GM12878 (cell line): ENCODE measurements at regions not wholly inside any gene's neighbourhood (a gene's known extent, or its start where the extent isn't known, plus 50 kb on each side); places are given as distances from the start of the nearest gene placed in this dataset.

Experiments
- ATAC-seq: fragments of 200-7000 bp; cut with Tn5 transposase; 3 replicates; pipeline ENCODE4 v1.9.1; 2020; ENCODE audit warnings: mild to moderate bottlenecking, moderate library complexity
- BruUV-seq: library from RNA; stranded (reverse); fragments of 400-500 nt; replicated peaks from 2 replicates; lab custom pipeline; 2021; lab: Mats Ljungman, UMichigan
- CTCF ChIA-PET: fragments of 300-600 bp; sonication (Branson Sonifier 250); formaldehyde crosslinking; extraction: SDS; loops from one replicate; lab custom pipeline; 2021; ENCODE audit warnings: inconsistent platforms; lab: Yijun Ruan, JAX
- POLR2A ChIA-PET: fragments of 350-600 bp; formaldehyde crosslinking; extraction: SDS; loops from one replicate; lab custom pipeline; 2021; ENCODE audit warnings: inconsistent platforms; lab: Charles Lee
- RAD21 ChIA-PET: fragments of 300-600 bp; sonication (Branson Sonifier 250); formaldehyde crosslinking; loops from one replicate; lab custom pipeline; 2023; ENCODE audit warnings: antibody characterized with exemption; ENCODE audit not compliant: unreplicated experiment; lab: Charles Lee
- SMC1A ChIA-PET: fragments of 300-600 bp; sonication (Branson Sonifier 250); formaldehyde crosslinking; loops from one replicate; lab custom pipeline; 2023; ENCODE audit not compliant: unreplicated experiment, uncharacterized antibody; lab: Charles Lee
- DNase-seq: peaks from one replicate; pipeline ENCODE4 v3.0.0-alpha.2; 2011; ENCODE audit warnings: low read depth, low spot score
- FAIRE-seq: peaks from 3 replicates; lab custom pipeline; 2011; peaks lifted over from hg19 to GRCh38; lab: Jason Lieb, UNC
- H2AFZ ChIP-seq: 2 replicates; pipeline ENCODE4 v1.6.0; 2011; ENCODE audit warnings: low read depth, low read length, control low read depth; ENCODE audit not compliant: control insufficient read depth
- H3K27ac ChIP-seq: 2 replicates; pipeline ENCODE4 v1.5.1; 2011; ENCODE audit warnings: control low read depth; ENCODE audit not compliant: control insufficient read depth, insufficient read depth
- H3K27me3 ChIP-seq, 2 experiments: replicated peaks in 1 of 2; 2 replicates each; pipeline versions ENCODE4 v1.6.0 to v1.6.1; 2011; ENCODE audit warnings: low read length in 1 of 2; ENCODE audit not compliant: control insufficient read depth in 2 of 2, insufficient read depth in 2 of 2
- H3K36me3 ChIP-seq, 2 experiments: 2 replicates each; pipeline ENCODE4 v1.5.1; 2011; ENCODE audit warnings: low read length in 1 of 2; ENCODE audit not compliant: control insufficient read depth in 2 of 2, insufficient read depth in 2 of 2
- H3K4me1 ChIP-seq: 2 replicates; pipeline ENCODE4 v1.6.1; 2011; ENCODE audit warnings: mild to moderate bottlenecking, low read length, moderate library complexity, mixed read lengths; ENCODE audit not compliant: control insufficient read depth, insufficient read depth
- H3K4me2 ChIP-seq: 2 replicates; pipeline ENCODE4 v1.6.0; 2011; ENCODE audit warnings: control low read depth; ENCODE audit not compliant: control insufficient read depth, insufficient read depth
- H3K4me3 ChIP-seq: fragments of 200-600 bp; sonication (generic); 2 replicates; pipeline ENCODE4 v1.5.1; 2016
- H3K79me2 ChIP-seq: 2 replicates; pipeline ENCODE4 v1.6.0; 2011; ENCODE audit warnings: low read length; ENCODE audit not compliant: control insufficient read depth, insufficient read depth
- H3K9ac ChIP-seq: 2 replicates; pipeline ENCODE4 v1.8.0; 2011; ENCODE audit warnings: low read length, control low read depth, mixed read lengths; ENCODE audit not compliant: control insufficient read depth, insufficient read depth
- H3K9me3 ChIP-seq: replicated peaks from 3 replicates; pipeline ENCODE4 v1.5.1; 2011; ENCODE audit warnings: mild to moderate bottlenecking, low read length; ENCODE audit not compliant: control insufficient read depth, insufficient read depth
- H4K20me1 ChIP-seq: 2 replicates; pipeline ENCODE4 v1.6.0; 2011; ENCODE audit not compliant: control insufficient read depth, insufficient read depth
- BCLAF1 ChIP-seq: fragments of 450-650 bp; IDR thresholded peaks from 2 replicates; pipeline ENCODE4 v1.6.1; 2017; ENCODE audit warnings: antibody characterized with exemption, mild to moderate bottlenecking, moderate library complexity
- CBFB ChIP-seq: IDR thresholded peaks from 2 replicates; pipeline ENCODE4 v1.6.1; 2016; ENCODE audit warnings: antibody characterized with exemption, low read depth
- CREB1 ChIP-seq: IDR thresholded peaks from 2 replicates; pipeline ENCODE4 v1.6.1; 2012; ENCODE audit warnings: low read depth, mild to moderate bottlenecking, inconsistent platforms
- CREM ChIP-seq: IDR thresholded peaks from 2 replicates; pipeline ENCODE4 v1.6.1; 2014; ENCODE audit warnings: antibody characterized with exemption, low read depth
- EED ChIP-seq: sonication (generic); IDR thresholded peaks from 2 replicates; pipeline ENCODE4 v1.6.1; 2016; ENCODE audit warnings: antibody characterized with exemption, low read depth
- HDAC6 ChIP-seq: fragments of 200-600 bp; sonication (generic); IDR thresholded peaks from one replicate; pipeline ENCODE4 v1.8.0; 2017; ENCODE audit warnings: antibody characterized with exemption; ENCODE audit not compliant: unreplicated experiment
- POLR2AphosphoS5 ChIP-seq: IDR thresholded peaks from 2 replicates; pipeline ENCODE4 v1.6.1; 2011; ENCODE audit warnings: mild to moderate bottlenecking, low read length, inconsistent platforms
- STAT1 ChIP-seq: fragments of 450-650 bp; conservative IDR thresholded peaks from 2 replicates; pipeline ENCODE4 v1.6.1; 2014; ENCODE audit warnings: antibody characterized with exemption, mild to moderate bottlenecking
- ZNF622 ChIP-seq: fragments of 450-650 bp; IDR thresholded peaks from 2 replicates; pipeline ENCODE4 v1.6.1; 2017; ENCODE audit warnings: mild to moderate bottlenecking, inconsistent platforms
- WGBS: methylation state at CpG from one replicate; pipeline ENCODE4 v1.1.6; 2016; ENCODE audit warnings: low lambda C conversion rate; ENCODE audit not compliant: insufficient replicate concordance, insufficient coverage; ENCODE audit errors: missing lambda C conversion rate; 5-methylcytosine and 5-hydroxymethylcytosine counted together
- in situ Hi-C: fragments of 300-500 bp; cut with MboI; formaldehyde crosslinking; loops from 9 replicates; pipeline ENCODE4 v1.14.3; 2018; ENCODE audit warnings: mixed read lengths
- intact Hi-C: fragments of 100-400 bp; cut with micrococcal nuclease; formaldehyde crosslinking; loops from one replicate; pipeline ENCODE4 v1.14.2; 2022; ENCODE audit not compliant: unreplicated experiment
- TF ChIP-seq, protein P1 (sequence below): IDR thresholded peaks from 2 replicates; pipeline ENCODE4 v1.6.1; 2012; ENCODE audit warnings: mild to moderate bottlenecking, low read depth, low read length

GRCh38 chr11:29484548-29484947 lies 532.3 kb downstream of the KCNA4 start:
- DNase-seq: no peak
- H3K9ac ChIP-seq: no peak overlapping the region
- no peaks in the 10 kb centered on the region for H3K36me3 ChIP-seq
- intact Hi-C loops: no loop called here
- H4K20me1 ChIP-seq: no peaks in the 10 kb centered on the region
- no peak overlapping the region for H3K4me3 ChIP-seq
- ChIA-PET POLR2A (no interaction called here), SMC1A (no interaction called here), RAD21 (no interaction called here), CTCF (no interaction called here)
- no TSS peak for BruUV-seq
- ATAC-seq: no peak
- H3K4me2 ChIP-seq: no peak overlapping the region
- H3K9me3 ChIP-seq: no peaks in the 10 kb centered on the region
- in situ Hi-C loops: no loop called here
- no peak overlapping the region for H3K27ac ChIP-seq
- H3K4me1 ChIP-seq: no peaks in the 10 kb centered on the region
- no peak for TF ChIP-seq CREB1
- no peak for TF ChIP-seq HDAC6
- no peak for TF ChIP-seq STAT1
- no peak for TF ChIP-seq CBFB
- TF ChIP-seq ZNF622: no peak
- no peak for FAIRE-seq
- H2AFZ ChIP-seq: no peak overlapping the region
- H3K79me2 ChIP-seq: no peaks in the 10 kb centered on the region
- whole genome bisulfite sequencing: 0% methylated on average over 1 of the region's 1 CpG
- no peaks in the 10 kb centered on the region for H3K27me3 ChIP-seq

DNA sequence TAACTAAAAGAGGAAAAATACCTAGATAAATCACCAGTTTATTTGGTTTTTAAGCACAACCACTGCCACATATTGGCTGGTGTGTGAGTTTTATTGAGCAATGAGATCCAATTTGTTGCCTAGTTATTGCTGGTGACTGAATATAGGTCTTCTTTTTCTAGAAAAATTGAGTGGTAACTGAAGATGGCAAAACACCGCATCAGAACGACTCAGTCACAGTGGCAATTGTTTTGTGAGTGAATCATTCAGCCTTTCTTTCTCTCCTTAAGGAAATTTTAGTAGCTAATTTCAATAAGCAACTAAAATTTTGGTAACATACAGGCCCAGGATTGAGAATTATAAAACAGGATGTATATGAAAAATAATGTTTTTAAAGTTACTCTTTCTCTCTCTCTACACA lies 533.0 kb downstream of the KCNA4 start:
- Histone ChIP-seq H2AFZ (no peak overlapping the region), H4K20me1 (no peaks in the 10 kb centered on the region), H3K4me2 (no peak overlapping the region), H3K36me3 (no peaks in the 10 kb centered on the region), H3K27ac (no peak overlapping the region), H3K79me2 (no peaks in the 10 kb centered on the region), H3K9ac (no peak overlapping the region), H3K4me1 (no peaks in the 10 kb centered on the region), H3K9me3 (no peaks in the 10 kb centered on the region), H3K27me3 (no peaks in the 10 kb centered on the region), H3K4me3 (no peak overlapping the region)
- ATAC-seq: no peak
- ChIA-PET SMC1A (no interaction called here), POLR2A (no interaction called here), RAD21 (no interaction called here), CTCF (no interaction called here)
- no peak for DNase-seq
- intact Hi-C loops (no loop called here), in situ Hi-C loops (no loop called here)
- BruUV-seq: no TSS peak
- 6% methylated on average over 2 of the region's 2 CpGs for WGBS
- FAIRE-seq: no peak
- no peak for TF ChIP-seq POLR2AphosphoS5
- no peak for TF ChIP-seq CREM
- TF ChIP-seq, protein P1, sequence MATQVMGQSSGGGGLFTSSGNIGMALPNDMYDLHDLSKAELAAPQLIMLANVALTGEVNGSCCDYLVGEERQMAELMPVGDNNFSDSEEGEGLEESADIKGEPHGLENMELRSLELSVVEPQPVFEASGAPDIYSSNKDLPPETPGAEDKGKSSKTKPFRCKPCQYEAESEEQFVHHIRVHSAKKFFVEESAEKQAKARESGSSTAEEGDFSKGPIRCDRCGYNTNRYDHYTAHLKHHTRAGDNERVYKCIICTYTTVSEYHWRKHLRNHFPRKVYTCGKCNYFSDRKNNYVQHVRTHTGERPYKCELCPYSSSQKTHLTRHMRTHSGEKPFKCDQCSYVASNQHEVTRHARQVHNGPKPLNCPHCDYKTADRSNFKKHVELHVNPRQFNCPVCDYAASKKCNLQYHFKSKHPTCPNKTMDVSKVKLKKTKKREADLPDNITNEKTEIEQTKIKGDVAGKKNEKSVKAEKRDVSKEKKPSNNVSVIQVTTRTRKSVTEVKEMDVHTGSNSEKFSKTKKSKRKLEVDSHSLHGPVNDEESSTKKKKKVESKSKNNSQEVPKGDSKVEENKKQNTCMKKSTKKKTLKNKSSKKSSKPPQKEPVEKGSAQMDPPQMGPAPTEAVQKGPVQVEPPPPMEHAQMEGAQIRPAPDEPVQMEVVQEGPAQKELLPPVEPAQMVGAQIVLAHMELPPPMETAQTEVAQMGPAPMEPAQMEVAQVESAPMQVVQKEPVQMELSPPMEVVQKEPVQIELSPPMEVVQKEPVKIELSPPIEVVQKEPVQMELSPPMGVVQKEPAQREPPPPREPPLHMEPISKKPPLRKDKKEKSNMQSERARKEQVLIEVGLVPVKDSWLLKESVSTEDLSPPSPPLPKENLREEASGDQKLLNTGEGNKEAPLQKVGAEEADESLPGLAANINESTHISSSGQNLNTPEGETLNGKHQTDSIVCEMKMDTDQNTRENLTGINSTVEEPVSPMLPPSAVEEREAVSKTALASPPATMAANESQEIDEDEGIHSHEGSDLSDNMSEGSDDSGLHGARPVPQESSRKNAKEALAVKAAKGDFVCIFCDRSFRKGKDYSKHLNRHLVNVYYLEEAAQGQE: no peak
- TF ChIP-seq EED: no peak
- TF ChIP-seq BCLAF1: no peak
